ENCODE measurements at regions not wholly inside any gene's neighbourhood (a gene's known extent, or its start where the extent isn't known, plus 50 kb on each side); places are given as distances from the start of the nearest gene placed in this dataset.

- TF ChIP-seq CTCF (IDR thresholded peaks at IDR 0.05 in 8 of 11, conservative IDR thresholded peaks at IDR 0.05 in 3 of 11) (no peak), POLR2A (IDR thresholded peaks at IDR 0.05) (no peak), POLR2AphosphoS5 (IDR thresholded peaks at IDR 0.05) (no peak)
Observed at GRCh38 chr15:62653122-62653521, 389.4 kb upstream of the TPM1 start.
